ENCODE measurements at regions not wholly inside any gene's neighbourhood (a gene's known extent, or its start where the extent isn't known, plus 50 kb on each side); places are given as distances from the start of the nearest gene placed in this dataset.

GRCh38 chr14:97785495-97785894 lies 988.3 kb downstream of the VRK1 start:
- no peak for TF ChIP-seq CTCF (IDR thresholded peaks at IDR 0.05)
- peaks cover 41% of the 10 kb centered on the region for H3K9me3 Mint-ChIP-seq
- 0 out of 2 replicates have a peak, but pooled peaks cover 4% of the 10 kb centered on the region for H3K36me3 Mint-ChIP-seq (ENCODE audit: low read depth)
- H3K4me1 Mint-ChIP-seq (ENCODE audit: low read depth) = no peaks in the 10 kb centered on the region
- DNase-seq = no peak
- no peaks in the 10 kb centered on the region for H3K27me3 Mint-ChIP-seq (ENCODE audit: insufficient read depth)
- no peak overlapping the region for H3K27ac Mint-ChIP-seq
- no peak overlapping the region for H3K4me3 Mint-ChIP-seq

GRCh38 chr14:97788364-97788763 lies 991.2 kb downstream of the VRK1 start:
- no peak for DNase-seq
- no peaks in the 10 kb centered on the region for H3K27me3 Mint-ChIP-seq (ENCODE audit: insufficient read depth)
- H3K9me3 Mint-ChIP-seq = peaks cover 42% of the 10 kb centered on the region
- H3K36me3 Mint-ChIP-seq (ENCODE audit: low read depth) = no peaks in the 10 kb centered on the region
- no peak overlapping the region for H3K27ac Mint-ChIP-seq
- H3K4me1 Mint-ChIP-seq (ENCODE audit: low read depth) = no peaks in the 10 kb centered on the region
- TF ChIP-seq CTCF (IDR thresholded peaks at IDR 0.05) = no peak
- no peak overlapping the region for H3K4me3 Mint-ChIP-seq

GRCh38 chr14:97788846-97789526 lies 991.8 kb downstream of the VRK1 start:
- no peak for DNase-seq
- TF ChIP-seq CTCF (IDR thresholded peaks at IDR 0.05) = no peak
- Mint-ChIP-seq H3K27ac (no peak overlapping the region), H3K27me3 (ENCODE audit: insufficient read depth) (no peaks in the 10 kb centered on the region), H3K4me1 (ENCODE audit: low read depth) (no peaks in the 10 kb centered on the region), H3K4me3 (no peak overlapping the region), H3K9me3 (peaks cover 43% of the 10 kb centered on the region), H3K36me3 (ENCODE audit: low read depth) (no peaks in the 10 kb centered on the region)

- H3K4me3 Mint-ChIP-seq = no peak overlapping the region
- no peak for DNase-seq
- H3K27me3 Mint-ChIP-seq (ENCODE audit: insufficient read depth) = no peaks in the 10 kb centered on the region
- H3K36me3 Mint-ChIP-seq (ENCODE audit: low read depth) = no peaks in the 10 kb centered on the region
- no peak for TF ChIP-seq CTCF (IDR thresholded peaks at IDR 0.05)
- no peaks in the 10 kb centered on the region for H3K4me1 Mint-ChIP-seq (ENCODE audit: low read depth)
- peaks cover 45% of the 10 kb centered on the region for H3K9me3 Mint-ChIP-seq
- H3K27ac Mint-ChIP-seq = no peak overlapping the region
Measured at GRCh38 chr14:97791072-97791471, 993.9 kb downstream of the VRK1 start.

GRCh38 chr14:97791906-97792305 lies 994.7 kb downstream of the VRK1 start:
- Mint-ChIP-seq H3K9me3 (peaks cover 50% of the 10 kb centered on the region), H3K27me3 (ENCODE audit: insufficient read depth) (no peaks in the 10 kb centered on the region), H3K4me3 (no peak overlapping the region), H3K36me3 (ENCODE audit: low read depth) (no peaks in the 10 kb centered on the region), H3K4me1 (ENCODE audit: low read depth) (no peaks in the 10 kb centered on the region), H3K27ac (no peak overlapping the region)
- DNase-seq = no peak
- no peak for TF ChIP-seq CTCF (IDR thresholded peaks at IDR 0.05)
